ENCODE measurements at regions not wholly inside any gene's neighbourhood (a gene's known extent, or its start where the extent isn't known, plus 50 kb on each side); places are given as distances from the start of the nearest gene placed in this dataset.

- DNase-seq: no peak
Measured at GRCh38 chr2:200013906-200014305, 58.5 kb downstream of the MAIP1 start.

GRCh38 chr2:200021449-200022114 lies 66.2 kb downstream of the MAIP1 start:
- DNase-seq: no peak

GRCh38 chr2:200022511-200022910 lies 67.1 kb downstream of the MAIP1 start:
- DNase-seq: no peak

- DNase-seq: no peak
Measured at GRCh38 chr2:200023570-200023969, 68.2 kb downstream of the MAIP1 start.

DNA sequence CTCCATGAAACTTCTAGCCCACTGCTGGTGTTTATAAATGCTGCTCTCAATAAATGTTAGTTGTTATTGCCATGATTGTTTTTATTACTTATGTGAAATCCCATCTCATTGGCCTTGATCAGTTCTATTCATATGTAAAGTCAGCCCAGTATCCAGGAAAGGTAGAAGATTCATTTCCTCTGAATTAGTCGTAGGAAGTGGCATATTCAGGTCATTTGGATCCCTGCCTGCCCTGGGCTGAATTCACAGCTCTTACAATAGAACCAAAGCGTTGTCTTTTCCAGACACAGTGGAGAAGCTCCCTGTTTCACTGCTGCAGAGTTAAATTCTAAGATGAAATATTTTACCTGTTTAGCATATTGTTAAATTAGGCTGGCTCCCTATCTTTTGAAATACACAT lies 70.3 kb downstream of the MAIP1 start:
- DNase-seq: no peak

GRCh38 chr2:200026332-200027230 lies 71.2 kb downstream of the MAIP1 start:
- DNase-seq: no peak

- DNase-seq: no peak
Measured at GRCh38 chr2:200028998-200029397, 73.6 kb downstream of the MAIP1 start.

GRCh38 chr2:200032895-200033294 lies 77.5 kb downstream of the MAIP1 start:
- DNase-seq: no peak

DNA sequence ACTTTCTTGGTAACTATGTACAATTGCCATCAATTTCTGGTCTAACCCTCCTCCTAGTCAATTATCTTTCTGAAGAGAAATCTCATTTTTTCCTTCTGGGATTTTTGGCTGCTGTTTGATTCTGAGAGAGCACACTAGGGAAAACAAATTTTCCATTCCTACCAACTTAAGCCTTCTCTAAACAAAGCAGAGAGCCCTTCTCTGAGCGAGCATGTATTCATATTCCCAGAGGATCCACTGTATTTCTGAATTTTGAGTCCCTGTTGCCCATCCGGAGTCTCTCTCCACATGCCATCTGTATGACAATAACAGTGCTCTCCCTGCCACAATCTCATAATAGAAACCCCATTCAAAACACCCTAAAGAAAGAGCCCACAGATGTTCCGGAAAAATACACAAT lies 78.5 kb downstream of the MAIP1 start:
- DNase-seq: no peak

- no peak for DNase-seq
Measured at GRCh38 chr2:200034816-200035215, 79.4 kb downstream of the MAIP1 start.

- no peak for DNase-seq
Measured at GRCh38 chr2:200039724-200040650, 84.6 kb downstream of the MAIP1 start.

DNA sequence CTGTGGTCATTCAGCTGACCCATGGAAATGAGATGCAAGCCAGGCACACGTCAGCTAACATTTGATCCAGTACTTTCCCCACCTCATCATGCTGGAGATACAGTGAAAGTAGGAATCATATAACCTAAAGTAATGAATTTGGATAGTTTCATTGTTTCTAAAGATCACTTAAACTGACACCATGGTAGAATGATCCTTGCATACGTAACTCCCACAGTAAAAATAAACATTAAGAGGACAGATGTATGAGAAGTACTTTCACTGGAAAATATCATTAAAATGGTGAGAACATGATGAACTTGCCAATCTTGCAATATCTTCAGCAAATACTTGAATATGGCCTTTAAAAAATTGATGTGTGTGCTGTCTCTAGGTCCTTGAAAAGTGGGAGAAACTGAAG lies 85.4 kb downstream of the MAIP1 start:
- DNase-seq: no peak

DNA sequence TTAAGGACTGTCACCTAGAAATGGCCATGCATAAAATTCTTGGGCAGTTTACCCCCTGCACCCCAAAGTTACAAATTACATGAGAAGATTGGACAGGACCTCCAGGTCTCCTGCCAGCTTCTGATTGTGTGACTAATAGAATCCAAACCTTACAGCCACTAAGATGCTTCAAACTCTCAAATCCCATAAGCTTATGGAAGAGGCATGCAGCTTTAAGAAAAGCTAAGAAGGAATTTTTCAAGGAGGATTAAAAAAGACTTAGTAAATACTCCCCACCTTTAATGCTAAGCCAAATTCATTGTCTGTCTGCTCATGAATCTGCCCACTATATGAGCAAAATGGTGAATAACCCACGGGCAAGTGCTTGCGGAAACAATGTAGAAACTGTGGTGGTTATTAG lies 86.3 kb downstream of the MAIP1 start:
- no peak for DNase-seq

GRCh38 chr2:200042102-200042735 lies 86.8 kb downstream of the MAIP1 start:
- no peak for DNase-seq

GRCh38 chr2:200042944-200043343 lies 87.6 kb downstream of the MAIP1 start:
- peak in 1 of 3 donors; percentile 1 for DNase-seq

DNA sequence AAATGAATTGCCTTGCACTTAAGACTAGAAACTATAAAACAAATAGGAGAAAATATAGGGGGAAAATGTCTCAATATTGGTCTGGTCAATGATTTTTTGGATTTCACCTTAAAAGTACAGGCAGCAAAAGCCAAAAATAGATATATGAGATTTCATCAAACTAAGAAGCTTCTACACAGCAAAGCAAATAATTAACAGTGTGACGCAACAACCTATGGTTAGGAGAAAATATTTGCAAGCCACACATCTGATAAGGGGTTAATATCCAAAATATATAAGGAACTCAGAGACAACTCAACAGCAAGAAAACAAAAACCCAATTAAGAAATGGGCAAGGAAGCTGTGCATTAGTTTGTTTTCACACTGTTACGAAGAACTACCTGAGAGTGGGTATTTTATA lies 89.1 kb downstream of the MAIP1 start:
- DNase-seq: no peak

DNA sequence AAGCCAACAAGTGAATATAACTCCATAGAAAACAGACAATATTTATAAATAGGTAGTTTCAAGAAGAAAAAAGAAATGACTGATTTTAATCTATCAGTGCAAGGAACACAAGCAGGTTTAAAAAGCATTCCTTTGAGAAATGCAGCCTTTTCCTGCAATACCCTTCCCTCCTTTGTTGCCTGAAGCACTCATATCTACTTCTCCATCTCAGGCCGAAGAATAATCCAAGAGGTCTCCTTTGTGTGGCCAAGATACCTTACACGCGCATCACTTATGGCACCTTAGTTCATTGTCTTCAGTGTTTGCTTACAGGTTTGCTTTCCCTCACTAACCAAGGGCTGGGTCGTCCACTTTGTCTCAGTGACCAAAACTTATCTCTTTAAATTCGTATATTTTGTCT lies 93.0 kb downstream of the MAIP1 start:
- DNase-seq: no peak

- DNase-seq: no peak
Measured at GRCh38 chr2:200049086-200049485, 93.7 kb downstream of the MAIP1 start.

GRCh38 chr2:200050921-200051610 lies 95.7 kb downstream of the MAIP1 start:
- DNase-seq: no peak

GRCh38 chr2:200051611-200051945 lies 96.2 kb downstream of the MAIP1 start:
- no peak for DNase-seq

GRCh38 chr2:200052627-200053026 lies 97.2 kb downstream of the MAIP1 start:
- DNase-seq: no peak
